Fibroblast of the aortic adventitia (primary cell): ENCODE measurements at regions not wholly inside any gene's neighbourhood (a gene's known extent, or its start where the extent isn't known, plus 50 kb on each side); places are given as distances from the start of the nearest gene placed in this dataset.

Source experiments
- DNase-seq: peaks from one replicate; pipeline ENCODE4 v3.0.0-alpha.2; 2010; ENCODE audit warnings: low read depth
- H3K4me3 ChIP-seq: 2 replicates; pipeline ENCODE4 v1.5.1; 2011; ENCODE audit warnings: low read depth, mild to moderate bottlenecking, control low read depth, low read length, moderate library complexity
- CTCF ChIP-seq: IDR thresholded peaks from 2 replicates; pipeline ENCODE4 v1.5.1; 2011; ENCODE audit warnings: mild to moderate bottlenecking, low read length, control low read depth, inconsistent platforms; ENCODE audit not compliant: insufficient read depth

- DNase-seq = no peak
- H3K4me3 ChIP-seq = no peak overlapping the region
- no peak for TF ChIP-seq CTCF
Measured at GRCh38 chr2:75253526-75253925, 54.2 kb upstream of the TACR1 start.

DNA sequence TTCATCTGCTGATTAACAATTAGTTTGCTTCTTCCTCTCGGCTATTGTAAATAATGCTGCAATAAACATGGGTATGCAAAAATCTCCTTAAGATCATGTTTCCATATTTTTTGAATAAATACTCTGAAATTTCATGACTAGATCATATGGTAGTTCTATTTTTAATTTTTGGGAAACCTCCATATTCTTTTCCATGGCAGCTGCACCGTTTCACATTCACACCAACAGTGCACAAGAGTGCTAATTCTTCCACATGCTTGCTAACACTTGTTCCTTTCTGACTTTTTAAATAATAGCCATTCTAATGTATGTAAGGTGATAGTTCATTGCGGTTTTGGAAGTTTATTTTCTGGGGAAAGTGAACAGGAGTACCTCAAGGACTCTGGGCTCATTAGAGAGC, 52.6 kb upstream of the TACR1 start:
- no peak for DNase-seq
- TF ChIP-seq CTCF = no peak
- H3K4me3 ChIP-seq = no peak overlapping the region
